H1 (cell line): ENCODE measurements at regions not wholly inside any gene's neighbourhood (a gene's known extent, or its start where the extent isn't known, plus 50 kb on each side); places are given as distances from the start of the nearest gene placed in this dataset.

Source experiments
- CTCF ChIA-PET: fragments of 300-600 bp; sonication (Branson Sonifier 250); formaldehyde crosslinking; loops from one replicate; lab custom pipeline; 2021; ENCODE audit not compliant: partially characterized antibody; lab: Charles Lee
- POLR2A ChIA-PET: fragments of 300-600 bp; sonication (Branson Sonifier 250); formaldehyde crosslinking; loops from one replicate; lab custom pipeline; 2021; ENCODE audit warnings: inconsistent platforms; ENCODE audit not compliant: partially characterized antibody; lab: Charles Lee
- DNase-seq, 2 experiments: peaks; one replicate each; pipeline versions ENCODE4 v3.0.0 to v3.0.0-alpha.2; 2010 to 2022; ENCODE audit warnings: low spot score in 2 of 2, low read depth in 1 of 2, mixed read lengths in 1 of 2
- FAIRE-seq: peaks from 2 replicates; lab custom pipeline; 2011; peaks lifted over from hg19 to GRCh38; lab: Jason Lieb, UNC
- H2AFZ ChIP-seq: 2 replicates; pipeline ENCODE4 v1.8.1; 2012; ENCODE audit warnings: low read length, inconsistent platforms
- H2AK5ac ChIP-seq: 2 replicates; pipeline ENCODE4 v1.6.1; 2013; ENCODE audit warnings: low read depth, low read length
- H2BK120ac ChIP-seq: replicated peaks from 2 replicates; pipeline ENCODE3; 2013; ENCODE audit warnings: low read depth, low read length, inconsistent platforms
- H2BK12ac ChIP-seq: 2 replicates; pipeline ENCODE4 v1.6.1; 2013; ENCODE audit warnings: low read depth, low read length
- H2BK15ac ChIP-seq: 2 replicates; pipeline ENCODE4 v1.6.1; 2013; ENCODE audit warnings: low read length
- H2BK20ac ChIP-seq: 2 replicates; pipeline ENCODE4 v1.6.1; 2013; ENCODE audit warnings: low read length
- H2BK5ac ChIP-seq: 2 replicates; pipeline ENCODE4 v1.6.1; 2013; ENCODE audit warnings: low read depth, low read length
- H3K14ac ChIP-seq: 2 replicates; pipeline ENCODE4 v1.6.1; 2013; ENCODE audit warnings: inconsistent platforms; ENCODE audit not compliant: insufficient read length
- H3K18ac ChIP-seq: 2 replicates; pipeline ENCODE4 v1.6.1; 2013; ENCODE audit warnings: low read length; ENCODE audit errors: extremely low read depth
- H3K23ac ChIP-seq: 2 replicates; pipeline ENCODE4 v1.6.1; 2013; ENCODE audit warnings: inconsistent platforms; ENCODE audit not compliant: insufficient read length
- H3K23me2 ChIP-seq: 2 replicates; pipeline ENCODE4 v1.6.1; 2013; ENCODE audit warnings: low read depth, low read length
- H3K27ac ChIP-seq: 2 replicates; pipeline ENCODE4 v1.6.1; 2011; ENCODE audit warnings: low read depth, low read length, inconsistent platforms
- H3K27me3 ChIP-seq, 4 experiments: replicated peaks in 1 of 4; 1 replicate in 1 of 4; 2 replicates in 3 of 4; pipeline versions ENCODE4 v1.6.1 to v1.8.1; 2011 to 2013; ENCODE audit warnings: low read length in 3 of 4, mild to moderate bottlenecking in 3 of 4, inconsistent platforms in 2 of 4, mixed read lengths in 2 of 4, moderate library complexity in 1 of 4; ENCODE audit not compliant: control insufficient read depth in 3 of 4, insufficient read depth in 3 of 4; ENCODE audit errors: extremely low read depth in 1 of 4
- H3K36me3 ChIP-seq, 4 experiments: 2 replicates each; pipeline versions ENCODE4 v1.6.1 to v1.8.1; 2011 to 2013; ENCODE audit warnings: mild to moderate bottlenecking in 4 of 4, low read length in 3 of 4, moderate library complexity in 2 of 4, control low read depth in 1 of 4, inconsistent platforms in 1 of 4; ENCODE audit not compliant: insufficient read depth in 4 of 4, control insufficient read depth in 2 of 4
- H3K4ac ChIP-seq: replicated peaks from 2 replicates; pipeline ENCODE3; 2013; ENCODE audit warnings: low read length, low read depth, mixed read lengths, inconsistent platforms; ENCODE audit not compliant: insufficient read length
- H3K4me1 ChIP-seq, 4 experiments: replicated peaks in 1 of 4; 1 replicate in 1 of 4; 2 replicates in 3 of 4; pipeline versions ENCODE4 v1.6.1 to v1.8.1; 2011 to 2013; ENCODE audit warnings: low read length in 3 of 4, inconsistent platforms in 2 of 4, mixed read lengths in 1 of 4; ENCODE audit not compliant: insufficient read depth in 4 of 4, control insufficient read depth in 3 of 4
- H3K4me2 ChIP-seq, 2 experiments: 2 replicates each; pipeline versions ENCODE4 v1.6.1 to v1.8.1; 2011 to 2013; ENCODE audit warnings: low read depth in 2 of 2, low read length in 2 of 2, control low read depth in 1 of 2, inconsistent platforms in 1 of 2, mild to moderate bottlenecking in 1 of 2; ENCODE audit not compliant: insufficient read depth in 1 of 2
- H3K4me3 ChIP-seq, 4 experiments: fragments of 200-600, 300-600 bp in 1 of 4; sonication (generic), shearing (Covaris generic), sonication (Bioruptor Twin) in 1 of 4; 2 replicates each; pipeline versions ENCODE4 v1.5.1 to v1.8.1; 2011 to 2016; ENCODE audit warnings: low read length in 4 of 4, low read depth in 3 of 4, control low read depth in 2 of 4, inconsistent platforms in 2 of 4, mild to moderate bottlenecking in 2 of 4, mixed read lengths in 1 of 4, moderate library complexity in 1 of 4; ENCODE audit not compliant: insufficient read depth in 2 of 4; ENCODE audit errors: extremely low read depth in 1 of 4
- H3K56ac ChIP-seq: replicated peaks from 2 replicates; pipeline ENCODE3; 2013; ENCODE audit warnings: low read depth, mild to moderate bottlenecking, mixed read lengths, low read length, inconsistent platforms; ENCODE audit not compliant: insufficient read length
- H3K79me1 ChIP-seq: 2 replicates; pipeline ENCODE4 v1.6.1; 2013; ENCODE audit warnings: low read depth, low read length, control low read depth
- H3K79me2 ChIP-seq, 2 experiments: 2 replicates each; pipeline versions ENCODE4 v1.6.1 to v1.8.1; 2012 to 2013; ENCODE audit warnings: low read length in 2 of 2, mild to moderate bottlenecking in 2 of 2, inconsistent platforms in 1 of 2; ENCODE audit not compliant: insufficient read depth in 2 of 2, control insufficient read depth in 1 of 2
- H3K9ac ChIP-seq, 4 experiments: replicated peaks in 1 of 4; 1 replicate in 1 of 4; 2 replicates in 3 of 4; pipeline versions ENCODE4 v1.6.1 to v1.8.1; 2011 to 2013; ENCODE audit warnings: low read depth in 3 of 4, low read length in 3 of 4, control low read depth in 2 of 4, mild to moderate bottlenecking in 2 of 4, moderate library complexity in 2 of 4, inconsistent platforms in 1 of 4; ENCODE audit errors: extremely low read depth in 1 of 4
- H3K9me3 ChIP-seq, 2 experiments: 2 replicates each; pipeline versions ENCODE4 v1.6.1 to v1.8.1; 2012 to 2013; ENCODE audit warnings: mild to moderate bottlenecking in 2 of 2, moderate library complexity in 2 of 2, control low read depth in 1 of 2, inconsistent platforms in 1 of 2, low read depth in 1 of 2, low read length in 1 of 2, mixed read lengths in 1 of 2; ENCODE audit not compliant: insufficient read depth in 2 of 2
- H4K20me1 ChIP-seq, 2 experiments: replicated peaks in 1 of 2; 2 replicates each; pipeline versions ENCODE3 to v1.8.1; 2011 to 2013; ENCODE audit warnings: inconsistent platforms in 2 of 2, low read length in 2 of 2, mild to moderate bottlenecking in 1 of 2; ENCODE audit not compliant: insufficient read depth in 2 of 2, control insufficient read depth in 1 of 2
- H4K5ac ChIP-seq: 2 replicates; pipeline ENCODE4 v1.6.1; 2013; ENCODE audit warnings: low read length, low read depth, mixed read lengths, inconsistent platforms; ENCODE audit not compliant: insufficient read length
- H4K8ac ChIP-seq: 2 replicates; pipeline ENCODE4 v1.8.0; 2013; ENCODE audit warnings: mild to moderate bottlenecking, moderate library complexity, low read length, inconsistent platforms; ENCODE audit not compliant: insufficient read depth; ENCODE audit errors: extremely low read depth
- H4K91ac ChIP-seq: replicated peaks from 2 replicates; pipeline ENCODE3; 2013; ENCODE audit warnings: low read length, mixed read lengths, inconsistent platforms; ENCODE audit not compliant: insufficient read length
- TAF1 ChIP-seq: IDR thresholded peaks from 2 replicates; pipeline ENCODE4 v1.6.1; 2011; ENCODE audit warnings: mild to moderate bottlenecking, low read depth, low read length

DNA sequence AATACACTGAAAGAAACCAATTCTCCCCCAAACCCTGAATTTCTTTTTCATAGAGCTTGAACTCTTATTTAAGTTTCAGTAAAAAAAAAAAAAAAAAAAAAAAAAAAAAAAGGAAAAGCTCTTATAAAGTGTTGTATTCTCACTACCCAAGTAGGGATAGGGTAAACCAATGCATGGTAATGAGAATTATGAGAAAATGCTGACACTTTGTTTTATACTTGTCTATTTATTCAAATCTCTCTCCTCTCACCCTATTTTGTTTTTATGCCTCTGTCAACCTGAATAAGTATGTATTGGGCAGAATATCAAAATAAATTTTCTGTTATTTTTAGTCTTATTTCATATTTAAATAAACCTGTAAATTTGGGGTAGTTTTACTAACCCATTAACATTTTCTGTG lies 181.9 kb downstream of the GJA1 start:
- no peak overlapping the region for H3K27ac ChIP-seq
- H2BK5ac ChIP-seq, result no peak overlapping the region
- H2AFZ ChIP-seq, result no peak overlapping the region
- H4K8ac ChIP-seq, result no peak overlapping the region
- H2BK12ac ChIP-seq, result no peak overlapping the region
- H3K36me3 ChIP-seq, result no peaks in the 10 kb centered on the region
- H3K23me2 ChIP-seq, result 0 out of 2 replicates have a peak, but pooled peaks cover 4% of the 10 kb centered on the region
- H3K14ac ChIP-seq, result no peak overlapping the region
- ChIA-PET CTCF (no interaction called here), POLR2A (interaction anchor here (0.7 to 5.6 kb wide), 2 partner anchors 180 to 681 kb away, joined by 3 to 63 read pairs; partner anchors contain the start of gene GJA1)
- FAIRE-seq (no peak), DNase-seq (no peak)
- H3K4ac ChIP-seq, result no peak overlapping the region
- no peak overlapping the region for H2BK15ac ChIP-seq
- H3K23ac ChIP-seq, result no peak overlapping the region
- no peaks in the 10 kb centered on the region for H3K27me3 ChIP-seq
- no peak overlapping the region for H3K4me2 ChIP-seq
- no peak overlapping the region for H4K91ac ChIP-seq
- H3K4me1 ChIP-seq, result peaks cover 0 to 10% (median 6%) of the 10 kb centered on the region in 4 experiments; a peak in 3 of 7 replicates
- no peak overlapping the region for H3K4me3 ChIP-seq
- H4K20me1 ChIP-seq, result no peaks in the 10 kb centered on the region
- H2BK20ac ChIP-seq, result no peak overlapping the region
- H3K79me1 ChIP-seq, result no peaks in the 10 kb centered on the region
- no peak overlapping the region for H3K9ac ChIP-seq
- peaks cover 0 to 3% of the 10 kb centered on the region in 2 experiments; a peak in 1 of 4 replicates for H3K79me2 ChIP-seq
- peak overlapping the region; percentile 85; the same call in 1 of the 2 replicates for H3K18ac ChIP-seq
- H2AK5ac ChIP-seq, result no peak overlapping the region
- peak overlapping the region; percentile 98 for H4K5ac ChIP-seq
- no peak overlapping the region for H3K56ac ChIP-seq
- no peak overlapping the region for H2BK120ac ChIP-seq
- H3K9me3 ChIP-seq, result no peaks in the 10 kb centered on the region
- TF ChIP-seq TAF1, result no peak
